ENCODE measurements at regions not wholly inside any gene's neighbourhood (a gene's known extent, or its start where the extent isn't known, plus 50 kb on each side); places are given as distances from the start of the nearest gene placed in this dataset.

- no peak for DNase-seq
Measured at GRCh38 chr5:8399471-8399870, 530.5 kb downstream of the MTRR start.

GRCh38 chr5:8408258-8408657 lies 539.3 kb downstream of the MTRR start:
- DNase-seq: no peak

GRCh38 chr5:8410618-8411017 lies 541.7 kb downstream of the MTRR start:
- no peak for DNase-seq

- DNase-seq: no peak
Measured at GRCh38 chr5:8413975-8414374, 545.0 kb downstream of the MTRR start.

GRCh38 chr5:8417316-8418048 lies 548.5 kb downstream of the MTRR start:
- DNase-seq: no peak

GRCh38 chr5:8418049-8418426 lies 549.1 kb downstream of the MTRR start:
- no peak for DNase-seq

GRCh38 chr5:8429778-8430758 lies 561.1 kb downstream of the MTRR start:
- no peak for DNase-seq

- no peak for DNase-seq
Measured at GRCh38 chr5:8434501-8434900, 565.6 kb downstream of the MTRR start.

- DNase-seq: no peak
Measured at GRCh38 chr5:8436924-8437323, 568.0 kb downstream of the MTRR start.

GRCh38 chr5:8445139-8445538 lies 576.2 kb downstream of the MTRR start:
- no peak for DNase-seq

- DNase-seq: no peak
Measured at GRCh38 chr5:8446179-8446578, 577.2 kb downstream of the MTRR start.

GRCh38 chr5:8456846-8457186 lies 587.9 kb downstream of the MTRR start:
- DNase-seq: no peak

GRCh38 chr5:8457187-8458037 lies 588.5 kb downstream of the MTRR start:
- DNase-seq: peak; percentile 88

- DNase-seq: peak; percentile 16
Measured at GRCh38 chr5:8458038-8458383, 589.1 kb downstream of the MTRR start.

- DNase-seq: no peak
Measured at GRCh38 chr5:8461543-8461942, 592.6 kb downstream of the MTRR start.

- DNase-seq: no peak
Measured at GRCh38 chr5:8462565-8462964, 593.6 kb downstream of the MTRR start.

- DNase-seq: no peak
Measured at GRCh38 chr5:8470489-8470888, 601.5 kb downstream of the MTRR start.

GRCh38 chr5:8471581-8471980 lies 602.6 kb downstream of the MTRR start:
- DNase-seq: no peak

GRCh38 chr5:8473016-8473415 lies 604.1 kb downstream of the MTRR start:
- DNase-seq: no peak

- DNase-seq: no peak
Measured at GRCh38 chr5:8473827-8474568, 605.0 kb downstream of the MTRR start.

- no peak for DNase-seq
Measured at GRCh38 chr5:8474569-8474930, 605.6 kb downstream of the MTRR start.

- no peak for DNase-seq
Measured at GRCh38 chr5:8478326-8478725, 609.4 kb downstream of the MTRR start.

GRCh38 chr5:8481007-8481406 lies 612.1 kb downstream of the MTRR start:
- DNase-seq: no peak
